Pancreas (tissue), 10 donors: ENCODE measurements at regions not wholly inside any gene's neighbourhood (a gene's known extent, or its start where the extent isn't known, plus 50 kb on each side); places are given as distances from the start of the nearest gene placed in this dataset.
"Not testable (repeated sequence)": the region's sequence is repeated elsewhere in the genome, so short reads cannot be mapped to it uniquely, and the experiment has no call there.

Experiments used
- ATAC-seq, 4 donors: fragments of 200-7000 bp; cut with Tn5 transposase; one replicate each; pipeline versions ENCODE4 v1.8.0 to v1.9.1; 2020; ENCODE audit warnings: mild to moderate bottlenecking in 4 of 4, moderate library complexity in 4 of 4
- DNase-seq, 6 donors: peaks; one replicate each; pipeline ENCODE4 v3.0.0-alpha.2; 2020
- FAIRE-seq: peaks from 2 replicates; lab custom pipeline; 2012; peaks lifted over from hg19 to GRCh38; lab: Jason Lieb, UNC
- H3K27ac ChIP-seq, 4 donors: fragments of 200-600 bp; sonication (generic); 1 replicate in 3 of 4; 2 replicates in 1 of 4; pipeline versions ENCODE4 v1.5.0 to v1.8.0; 2020
- H3K27me3 ChIP-seq, 4 donors: fragments of 200-600 bp; one replicate each; pipeline ENCODE4 v1.8.0; 2021
- H3K36me3 ChIP-seq, 3 donors: fragments of 200-600 bp; sonication (generic) in 1 of 3; one replicate each; pipeline versions ENCODE4 v1.5.0 to v1.8.0; 2020 to 2021
- H3K4me1 ChIP-seq, 3 donors: fragments of 200-600 bp; one replicate each; pipeline ENCODE4 v1.8.0; 2021
- H3K4me3 ChIP-seq, 4 donors: fragments of 200-600 bp; sonication (generic) in 2 of 4; one replicate each; pipeline versions ENCODE4 v1.5.0 to v1.8.0; 2020 to 2021
- H3K9me3 ChIP-seq, 4 donors: fragments of 200-600 bp; one replicate each; pipeline ENCODE4 v1.8.0; 2021
- CTCF ChIP-seq, 4 donors: fragments of 200-600 bp; sonication (generic) in 3 of 4; IDR thresholded peaks; one replicate each; pipeline versions ENCODE4 v1.5.0 to v1.8.0; 2021; ENCODE audit warnings: antibody characterized with exemption in 4 of 4
- WGBS, 2 donors: extraction: QIAGEN DNeasy Blood & Tissue Kit; methylation state at CpG; one replicate each; pipeline ENCODE4 v1.1.7; 2013; 5-methylcytosine and 5-hydroxymethylcytosine counted together
- intact Hi-C, 3 donors: fragments of 100-400 bp; cut with DNase I; formaldehyde crosslinking; loops; one replicate each; pipeline versions ENCODE4 v1.11.1 to v1.14.2; 2022
- donor health status: healthy with polysubstance abuse.
- donor health status: DM: no; HTN: no; CAD: no; lungs with moderate emphysema.
- donor health status: DM: no; HTN: no; CAD: no.
- donor health status: control.
- donor health status: control.
- donor health status: Bipolar disorder and iron deficiency.
- donor health status: DM: yes; HTN: yes; CAD: no.
- donor health status: DM: no; HTN: no; CAD: no.
- donor health status: DM: no; HTN: no; CAD: no.
- donor health status: DM: yes; HTN: yes; CAD: no.

GRCh38 chr18:14962626-14963025 is 214.7 kb downstream of the ANKRD30B start:
- no peak overlapping the region for H3K27ac ChIP-seq
- no peaks in the 10 kb centered on the region for H3K4me1 ChIP-seq
- H3K4me3 ChIP-seq, result no peak overlapping the region
- no peaks in the 10 kb centered on the region for H3K9me3 ChIP-seq
- no peaks in the 10 kb centered on the region for H3K36me3 ChIP-seq
- H3K27me3 ChIP-seq, result no peaks in the 10 kb centered on the region
- intact Hi-C loops, result no loop called here
- ATAC-seq (no peak), FAIRE-seq (no peak), DNase-seq (no peak)
- no peak for TF ChIP-seq CTCF (IDR thresholded peaks at IDR 0.05)
- 67 to 85% methylated on average over 8 of the region's 8 CpGs for WGBS, 2 donors

GRCh38 chr18:14963246-14963645 is 215.3 kb downstream of the ANKRD30B start:
- WGBS, 2 donors, result 66 to 74% methylated on average over 6 of the region's 6 CpGs
- ATAC-seq, result no peak
- TF ChIP-seq CTCF (IDR thresholded peaks at IDR 0.05), result no peak
- Histone ChIP-seq H3K4me3 (no peak overlapping the region), H3K4me1 (no peaks in the 10 kb centered on the region), H3K27me3 (no peaks in the 10 kb centered on the region), H3K9me3 (no peaks in the 10 kb centered on the region), H3K36me3 (no peaks in the 10 kb centered on the region), H3K27ac (no peak overlapping the region)
- DNase-seq, result no peak
- FAIRE-seq, result no peak
- intact Hi-C loops, result no loop called here

GRCh38 chr18:14964002-14964401 is 216.0 kb downstream of the ANKRD30B start:
- FAIRE-seq (no peak), DNase-seq (no peak), ATAC-seq (no peak)
- Histone ChIP-seq H3K27me3 (no peaks in the 10 kb centered on the region), H3K27ac (no peak overlapping the region), H3K9me3 (no peaks in the 10 kb centered on the region), H3K4me3 (no peak overlapping the region), H3K36me3 (no peaks in the 10 kb centered on the region), H3K4me1 (no peaks in the 10 kb centered on the region)
- no peak for TF ChIP-seq CTCF (IDR thresholded peaks at IDR 0.05)
- intact Hi-C loops, result no loop called here
- 65 to 76% methylated on average over 6 of the region's 6 CpGs for WGBS, 2 donors

- no peak for TF ChIP-seq CTCF (IDR thresholded peaks at IDR 0.05)
- Histone ChIP-seq H3K4me1 (no peaks in the 10 kb centered on the region), H3K4me3 (no peak overlapping the region), H3K36me3 (no peaks in the 10 kb centered on the region), H3K9me3 (no peaks in the 10 kb centered on the region), H3K27me3 (no peaks in the 10 kb centered on the region), H3K27ac (no peak overlapping the region)
- FAIRE-seq, result no peak
- intact Hi-C loops, result no loop called here
- no peak for ATAC-seq
- DNase-seq, result no peak
These were observed 216.4 kb downstream of the ANKRD30B start for GRCh38 chr18:14964406-14964805.

- intact Hi-C loops, H3K27ac ChIP-seq, H3K9me3 ChIP-seq, DNase-seq, H3K4me3 ChIP-seq, H3K27me3 ChIP-seq, FAIRE-seq, H3K4me1 ChIP-seq, H3K36me3 ChIP-seq, ATAC-seq: not testable (repeated sequence)
- WGBS, 2 donors, result 59 to 84% methylated on average over 4 of the region's 4 CpGs
These were observed 217.0 kb downstream of the ANKRD30B start for GRCh38 chr18:14964976-14965375.

GRCh38 chr18:14965553-14965952 is 217.6 kb downstream of the ANKRD30B start:
- no peak overlapping the region for H3K27ac ChIP-seq
- no peaks in the 10 kb centered on the region for H3K36me3 ChIP-seq
- DNase-seq, result no peak
- no peaks in the 10 kb centered on the region for H3K27me3 ChIP-seq
- FAIRE-seq, result no peak
- H3K4me1 ChIP-seq, result no peaks in the 10 kb centered on the region
- no peaks in the 10 kb centered on the region for H3K9me3 ChIP-seq
- 64 to 77% methylated on average over 11 of the region's 11 CpGs for WGBS, 2 donors
- no peak overlapping the region for H3K4me3 ChIP-seq
- no peak for ATAC-seq
- intact Hi-C loops, result no loop called here
- TF ChIP-seq CTCF (IDR thresholded peaks at IDR 0.05), result no peak

- FAIRE-seq, DNase-seq, intact Hi-C loops, H3K4me1 ChIP-seq, H3K9me3 ChIP-seq, ATAC-seq, H3K36me3 ChIP-seq, H3K27me3 ChIP-seq, H3K4me3 ChIP-seq, H3K27ac ChIP-seq: not testable (repeated sequence)
- WGBS, 2 donors, result 57 to 75% methylated on average over 3 of the region's 3 CpGs
These were observed 219.3 kb downstream of the ANKRD30B start for GRCh38 chr18:14967246-14967645.
